Inflammatory macrophage treated with lipopolysaccharide for 1 hour (primary cell): ENCODE measurements at regions not wholly inside any gene's neighbourhood (a gene's known extent, or its start where the extent isn't known, plus 50 kb on each side); places are given as distances from the start of the nearest gene placed in this dataset.

Experiments
- DNase-seq, 2 donors: peaks; one replicate each; pipeline ENCODE4 v3.0.0-alpha.2; 2020 to 2022

GRCh38 chr6:45739058-45739457 lies 276.6 kb downstream of the CLIC5 start:
- no peak for DNase-seq

DNA sequence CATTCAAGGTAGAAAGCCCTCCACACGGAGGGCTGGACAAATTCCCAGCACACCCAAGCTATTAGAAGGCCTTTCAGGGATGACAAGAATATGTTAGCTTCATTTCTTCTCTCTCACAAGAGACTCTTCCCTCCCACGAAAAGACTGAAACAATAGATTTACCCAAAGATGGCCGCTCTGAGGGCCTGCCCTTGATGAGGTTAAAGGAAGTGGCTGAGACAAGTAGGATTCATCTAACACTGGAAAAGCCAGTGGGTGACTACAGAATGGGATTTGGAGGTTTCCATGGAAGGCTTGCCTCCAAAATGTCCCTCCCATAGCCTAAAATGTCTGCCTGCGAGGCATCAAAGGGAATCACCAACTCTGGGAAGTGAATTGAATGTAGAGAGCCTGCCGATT lies 277.6 kb downstream of the CLIC5 start:
- DNase-seq, result no peak

DNA sequence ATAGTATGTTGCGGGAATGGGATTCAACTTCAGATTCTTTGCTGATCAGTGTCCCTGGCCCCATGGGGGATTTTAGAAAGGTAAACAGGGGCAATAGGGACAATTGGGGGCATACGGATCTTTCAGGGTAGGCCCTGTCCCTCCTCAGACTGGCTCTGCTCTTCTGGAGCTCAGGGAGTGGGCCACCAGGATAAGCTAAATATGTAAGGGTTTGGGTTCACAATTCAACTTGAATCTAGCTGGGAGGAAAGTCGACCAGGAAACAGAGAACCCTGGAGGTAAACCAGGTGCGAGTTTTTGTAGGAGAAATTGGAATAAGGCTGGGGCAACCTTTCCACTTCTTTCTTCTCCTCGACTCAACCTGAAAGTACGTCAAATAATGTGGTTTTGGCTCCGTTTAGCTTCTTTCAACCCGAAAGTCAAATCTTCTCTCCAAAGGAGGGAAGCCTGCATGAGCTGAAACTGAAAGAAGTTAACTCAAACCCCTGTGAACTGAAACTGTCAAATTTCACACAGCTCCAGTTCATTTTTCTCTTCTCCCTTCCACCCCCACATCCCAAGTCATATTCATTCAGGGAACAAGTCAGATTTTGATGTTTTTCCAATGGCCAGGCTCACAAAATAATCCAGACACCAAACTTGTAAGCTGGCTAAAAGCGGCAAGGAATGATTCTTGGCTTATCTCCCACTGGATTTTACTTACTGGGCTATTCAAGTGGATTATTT lies 278.2 kb downstream of the CLIC5 start:
- no peak for DNase-seq

GRCh38 chr6:45736134-45736533 lies 279.5 kb downstream of the CLIC5 start:
- no peak for DNase-seq

GRCh38 chr6:45732731-45733130 lies 282.9 kb downstream of the CLIC5 start:
- DNase-seq, result no peak

DNA sequence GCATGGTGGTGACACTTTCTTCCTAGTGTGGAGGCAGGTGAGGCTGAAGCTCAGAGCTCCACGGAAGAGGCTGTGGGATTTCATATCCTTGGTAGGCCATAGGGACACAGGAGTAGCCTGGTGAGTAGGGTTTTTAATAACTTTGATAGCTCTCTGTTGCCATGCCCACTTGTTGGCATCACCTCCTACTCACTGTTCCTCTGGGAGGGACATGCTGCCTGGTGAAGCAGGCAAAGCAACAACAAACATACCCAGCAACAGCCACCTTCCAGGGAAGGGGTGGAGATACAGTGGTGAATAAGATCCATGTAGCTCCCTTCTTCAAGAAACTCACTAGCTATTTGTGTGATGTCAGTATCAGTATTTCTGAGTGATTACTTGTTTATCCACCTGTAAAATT lies 285.4 kb downstream of the CLIC5 start:
- DNase-seq, result no peak

GRCh38 chr6:45728674-45729073 lies 287.0 kb downstream of the CLIC5 start:
- no peak for DNase-seq

- DNase-seq, result no peak
These were observed 287.7 kb downstream of the CLIC5 start for GRCh38 chr6:45727819-45728449.

DNA sequence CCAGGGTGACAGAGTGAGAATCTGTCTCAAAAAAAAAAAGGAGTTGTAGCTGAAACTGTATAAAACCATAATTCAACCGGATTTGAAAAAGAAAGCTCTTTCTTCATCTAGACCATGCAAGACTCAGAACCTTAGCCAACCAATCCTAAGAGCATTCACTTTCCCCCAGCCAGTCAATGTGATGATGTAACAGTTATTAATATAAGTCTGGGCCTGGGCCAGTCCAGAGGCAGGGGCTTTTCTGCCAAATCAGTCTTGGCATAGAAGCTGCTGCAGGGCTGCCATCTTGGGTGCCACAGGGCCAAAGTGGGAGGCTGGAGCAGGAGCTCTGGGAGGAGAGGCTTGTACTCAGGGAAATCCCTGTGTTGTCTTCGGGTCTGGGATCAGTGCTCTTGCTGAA lies 288.4 kb downstream of the CLIC5 start:
- DNase-seq, result no peak

DNA sequence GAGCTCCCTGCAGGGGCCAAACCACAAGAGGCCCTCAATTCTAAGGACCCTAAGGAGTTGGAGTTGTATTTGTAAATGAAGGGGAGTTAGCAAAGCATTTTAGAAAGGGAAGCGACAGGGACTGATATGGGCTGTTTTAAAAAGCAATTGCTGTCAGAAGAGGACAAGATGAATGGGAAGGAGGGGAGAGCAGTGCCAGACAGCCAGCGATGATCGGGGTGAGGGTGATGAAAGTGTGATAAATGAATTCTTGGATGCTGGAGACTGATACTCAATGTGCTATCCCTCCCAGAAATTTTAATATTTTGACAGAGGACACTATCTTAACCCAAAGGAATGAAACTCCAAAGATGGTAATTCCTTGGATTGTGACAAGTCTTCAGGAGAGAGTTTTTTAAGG lies 289.2 kb downstream of the CLIC5 start:
- DNase-seq, result no peak

DNA sequence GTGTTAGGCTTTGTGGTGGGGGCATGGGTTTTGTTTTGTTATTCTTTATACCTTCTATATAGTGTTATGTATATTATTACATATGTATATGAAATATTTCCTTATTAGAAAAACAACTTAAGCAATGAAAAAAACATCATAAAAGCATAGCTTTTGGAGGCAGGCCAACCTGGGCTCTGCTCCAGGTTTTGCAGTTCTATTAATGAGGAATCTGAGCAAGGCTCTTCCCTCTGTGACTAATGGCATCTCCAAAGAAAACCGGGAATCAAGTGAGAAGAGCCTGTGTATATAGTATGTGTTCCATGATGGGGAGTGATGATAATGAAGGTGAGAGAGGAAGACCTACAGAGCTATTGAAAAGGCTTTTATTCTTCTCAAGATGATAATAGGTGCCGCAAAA lies 291.1 kb downstream of the CLIC5 start:
- no peak for DNase-seq

- no peak for DNase-seq
These were observed 291.6 kb downstream of the CLIC5 start for GRCh38 chr6:45724027-45724426.

- no peak for DNase-seq
These were observed 292.8 kb downstream of the CLIC5 start for GRCh38 chr6:45722876-45723275.

GRCh38 chr6:45721665-45722064 lies 294.0 kb downstream of the CLIC5 start:
- no peak for DNase-seq

DNA sequence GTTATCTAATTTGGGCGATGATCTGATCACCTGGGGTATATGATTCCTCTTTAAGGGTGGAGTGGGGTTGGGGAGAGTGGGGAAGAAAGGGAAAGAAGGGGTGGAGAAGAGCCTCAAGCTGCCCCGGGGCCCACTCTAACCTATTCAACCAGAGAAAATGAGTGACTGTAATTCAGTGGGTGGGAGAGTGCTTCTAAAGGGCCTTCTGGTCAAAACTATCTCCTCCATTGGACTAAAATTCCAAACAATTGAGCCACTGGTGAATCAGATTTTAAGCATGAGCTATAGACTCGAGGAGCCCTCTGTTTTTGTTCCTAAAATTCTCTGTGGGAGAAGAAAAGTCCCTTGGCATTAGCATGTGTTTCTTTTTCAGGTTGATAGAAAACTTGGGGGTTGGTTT lies 296.8 kb downstream of the CLIC5 start:
- DNase-seq, result no peak

DNA sequence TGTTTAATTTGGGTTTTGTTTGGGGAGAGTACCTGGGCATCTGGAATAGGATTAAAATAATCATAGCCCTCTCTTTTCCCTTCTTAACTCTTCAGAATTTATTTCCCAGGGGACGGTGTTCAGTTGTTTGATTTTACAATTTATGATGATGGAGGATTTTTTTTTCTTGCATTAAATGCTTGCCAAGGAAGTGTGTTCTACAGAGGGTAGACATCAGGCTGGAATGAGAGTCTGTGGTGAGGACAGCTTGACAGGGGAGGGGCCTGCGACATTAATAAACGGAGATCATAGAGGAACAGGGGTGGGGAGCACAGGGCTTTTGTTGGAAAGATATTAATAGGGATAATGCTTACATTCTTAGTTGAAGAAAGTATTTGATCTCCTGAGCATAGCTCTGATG lies 297.5 kb downstream of the CLIC5 start:
- no peak for DNase-seq

DNA sequence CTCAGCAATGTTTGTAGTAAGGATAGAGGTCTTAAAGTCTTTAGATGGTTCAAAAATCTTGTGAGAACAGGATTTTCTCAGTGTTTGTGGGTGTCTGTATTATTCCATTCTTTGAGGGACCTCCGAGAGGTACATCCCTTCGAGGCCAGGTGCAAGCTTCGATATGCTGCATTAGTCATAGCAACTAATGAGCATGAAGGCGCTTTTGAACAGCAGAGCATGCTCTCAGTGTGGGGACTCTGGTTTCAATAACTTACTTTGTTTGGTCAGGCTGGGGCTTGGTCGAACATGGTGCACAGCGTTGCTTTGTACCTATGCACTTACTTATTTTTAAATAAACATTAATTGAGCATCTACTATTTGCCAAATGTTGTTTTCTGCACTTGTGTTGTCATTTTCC lies 297.9 kb downstream of the CLIC5 start:
- no peak for DNase-seq

DNA sequence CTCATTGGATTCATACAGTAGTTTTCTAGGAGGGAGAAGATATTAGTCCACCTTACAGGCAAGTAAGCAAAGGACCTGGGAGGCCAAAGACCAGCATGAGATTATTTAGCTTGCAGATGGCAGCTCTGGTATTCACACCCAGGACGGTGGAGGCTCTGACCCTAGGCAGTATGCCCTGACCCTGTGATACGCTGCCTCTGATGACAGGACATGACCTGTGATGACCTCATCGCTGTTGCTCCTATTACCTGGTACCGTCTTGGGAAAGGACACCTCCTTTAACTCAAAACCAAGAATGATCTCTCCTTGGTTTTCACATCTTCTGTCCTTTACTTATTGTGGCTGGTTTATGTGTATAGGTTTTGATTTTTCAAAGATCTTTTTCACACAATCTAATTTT lies 298.6 kb downstream of the CLIC5 start:
- no peak for DNase-seq

DNA sequence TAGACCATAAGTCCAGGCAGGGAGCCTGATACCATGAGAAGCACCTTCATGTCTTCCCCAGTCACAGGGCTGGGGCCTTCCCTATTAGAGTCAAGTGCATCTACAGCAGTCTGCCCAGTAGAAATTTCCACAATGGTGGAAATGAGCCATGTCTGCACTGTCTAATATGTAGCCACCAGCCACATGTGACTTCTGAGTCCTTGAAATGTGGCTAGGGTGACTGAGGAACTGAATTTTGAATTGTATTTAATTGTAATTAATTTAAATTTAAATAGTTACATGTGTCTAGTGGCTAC lies 300.2 kb downstream of the CLIC5 start:
- DNase-seq, result no peak

GRCh38 chr6:45714741-45715507 lies 300.7 kb downstream of the CLIC5 start:
- DNase-seq, result peak; percentile 70 to 87

DNA sequence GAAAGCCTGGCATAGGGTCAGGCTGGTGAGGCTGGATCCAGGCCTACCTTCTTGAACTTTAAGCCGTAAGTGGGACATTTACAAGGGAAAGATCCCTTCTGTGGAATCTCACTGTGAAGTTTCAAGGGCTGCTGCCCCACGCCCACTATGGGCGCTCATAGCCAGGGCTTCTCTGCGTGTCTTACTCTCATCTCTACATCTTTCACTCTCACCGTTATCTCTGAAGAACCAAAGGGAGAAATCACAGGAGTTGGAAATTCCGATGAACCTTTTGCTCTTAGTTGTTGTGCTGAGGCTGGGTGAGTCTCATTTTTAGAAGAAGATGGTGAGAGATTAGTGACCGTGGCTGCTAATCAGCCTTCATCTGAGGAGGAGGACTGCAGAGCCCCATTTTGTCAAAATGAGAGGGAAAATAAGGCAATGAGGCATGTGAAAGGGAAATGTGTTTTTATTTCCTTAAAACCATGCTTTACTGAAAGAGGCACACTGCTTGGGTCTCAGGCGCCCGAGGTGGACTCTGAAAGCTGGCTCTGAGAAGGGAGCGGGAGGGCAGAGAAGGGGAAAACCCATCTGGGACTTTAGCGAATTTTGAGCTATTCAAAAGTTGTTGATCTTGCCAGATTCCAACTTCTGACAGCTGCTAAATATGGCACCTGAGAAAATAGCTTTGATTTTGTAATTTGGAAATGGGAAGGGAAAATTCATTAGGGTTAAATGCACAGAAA lies 301.5 kb downstream of the CLIC5 start:
- DNase-seq, result peak in 1 of 2 donors; percentile 5
